Cardiac fibroblast (primary cell): ENCODE measurements at regions not wholly inside any gene's neighbourhood (a gene's known extent, or its start where the extent isn't known, plus 50 kb on each side); places are given as distances from the start of the nearest gene placed in this dataset.

ENCODE experiments used
- DNase-seq, 2 donors: peaks; one replicate each; pipeline versions ENCODE4 v3.0.0 to v3.0.0-alpha.2; 2010; ENCODE audit warnings: low read depth in 2 of 2
- H3K4me3 ChIP-seq, 2 donors: replicated peaks in 1 of 2; 1 replicate in 1 of 2; 2 replicates in 1 of 2; pipeline ENCODE4 v1.5.1; 2011; ENCODE audit warnings: low read depth in 2 of 2, low read length in 2 of 2, mild to moderate bottlenecking in 2 of 2, moderate library complexity in 1 of 2
- CTCF ChIP-seq: IDR thresholded peaks from one replicate; pipeline ENCODE4 v1.5.1; 2011; ENCODE audit warnings: low read depth, mild to moderate bottlenecking, low read length, inconsistent platforms

GRCh38 chr6:126176282-126176681, 163.6 kb upstream of the CENPW start:
- TF ChIP-seq CTCF = peak; percentile 45
- no peak overlapping the region for H3K4me3 ChIP-seq
- DNase-seq = peak; percentile 52 to 68

GRCh38 chr6:126180585-126180984, 159.3 kb upstream of the CENPW start:
- H3K4me3 ChIP-seq = no peak overlapping the region
- no peak for TF ChIP-seq CTCF

GRCh38 chr6:126181173-126181741, 158.7 kb upstream of the CENPW start:
- no peak overlapping the region for H3K4me3 ChIP-seq
- TF ChIP-seq CTCF = no peak
- peak in 1 of 2 donors; percentile 11 for DNase-seq

More at GRCh38 chr6:126180585-126180984, 159.3 kb upstream of the CENPW start:
- peak; percentile 59 to 97 for DNase-seq

GRCh38 chr6:126181890-126182289, 158.0 kb upstream of the CENPW start:
- DNase-seq = no peak
- H3K4me3 ChIP-seq = no peak overlapping the region
- no peak for TF ChIP-seq CTCF

GRCh38 chr6:126182650-126183311, 157.1 kb upstream of the CENPW start:
- TF ChIP-seq CTCF = no peak
- DNase-seq = peak in 1 of 2 donors; percentile 22
- no peak overlapping the region for H3K4me3 ChIP-seq

GRCh38 chr6:126185774-126186173, 154.1 kb upstream of the CENPW start:
- no peak for DNase-seq
- no peak overlapping the region for H3K4me3 ChIP-seq
- TF ChIP-seq CTCF = no peak
